GM10248 (cell line): ENCODE measurements at regions not wholly inside any gene's neighbourhood (a gene's known extent, or its start where the extent isn't known, plus 50 kb on each side); places are given as distances from the start of the nearest gene placed in this dataset.

Source experiments
- CTCF ChIA-PET: fragments of 300-600 bp; sonication (Branson Sonifier 250); formaldehyde crosslinking; extraction: SDS; loops from one replicate; lab custom pipeline; 2021; ENCODE audit warnings: antibody characterized with exemption; lab: Yijun Ruan, JAX
- POLR2A ChIA-PET: fragments of 350-650 bp; sonication (Branson Sonifier 250); formaldehyde crosslinking; extraction: SDS; loops from one replicate; lab custom pipeline; 2020; ENCODE audit warnings: antibody characterized with exemption; lab: Yijun Ruan, JAX
- DNase-seq: peaks from one replicate; pipeline ENCODE4 v3.0.0; 2012; ENCODE audit errors: extremely low spot score
- CTCF ChIP-seq: IDR thresholded peaks from 2 replicates; pipeline ENCODE4 v1.5.1; 2012; ENCODE audit warnings: mild to moderate bottlenecking, low read depth; ENCODE audit errors: extremely low read depth, missing control alignments, control extremely low read depth

GRCh38 chrX:38985375-38985774 lies 184.1 kb downstream of the MID1IP1 start:
- POLR2A ChIA-PET = no interaction called here
- TF ChIP-seq CTCF = no peak
- CTCF ChIA-PET = interaction anchor here (1.0 to 1.6 kb wide), 2 partner anchors 22 to 29 kb away, joined by 4 to 5 read pairs; no protein-coding TSS in a partner anchor
- DNase-seq = peak; percentile 40

GRCh38 chrX:38985945-38986344 lies 184.7 kb downstream of the MID1IP1 start:
- CTCF ChIA-PET = interaction anchor here (1.1 kb wide), 1 partner anchor 163 kb away, joined by 3 read pairs; no protein-coding TSS in a partner anchor
- POLR2A ChIA-PET = no interaction called here
- DNase-seq = no peak
- TF ChIP-seq CTCF = no peak

GRCh38 chrX:38986586-38986985 lies 185.3 kb downstream of the MID1IP1 start:
- TF ChIP-seq CTCF = no peak
- CTCF ChIA-PET = interaction anchor here (1.1 to 1.3 kb wide), 2 partner anchors 162 to 218 kb away, joined by 3 to 4 read pairs; no protein-coding TSS in a partner anchor
- POLR2A ChIA-PET = no interaction called here
- no peak for DNase-seq

GRCh38 chrX:38987198-38987651 lies 186.0 kb downstream of the MID1IP1 start:
- POLR2A ChIA-PET = no interaction called here
- no peak for TF ChIP-seq CTCF
- CTCF ChIA-PET = interaction anchor here (1.1 to 1.3 kb wide), 2 partner anchors 162 to 219 kb away, joined by 3 to 4 read pairs; no protein-coding TSS in a partner anchor
- no peak for DNase-seq

- DNase-seq = no peak
- no peak for TF ChIP-seq CTCF
- CTCF ChIA-PET = no interaction called here
- POLR2A ChIA-PET = no interaction called here
Observed at GRCh38 chrX:38988301-38988700, 187.0 kb downstream of the MID1IP1 start.

- ChIA-PET CTCF (no interaction called here), POLR2A (no interaction called here)
- no peak for TF ChIP-seq CTCF
Observed at GRCh38 chrX:38989076-38989475, 187.8 kb downstream of the MID1IP1 start.

More at GRCh38 chrX:38989076-38989475, 187.8 kb downstream of the MID1IP1 start:
- no peak for DNase-seq
